Gastrocnemius medialis (tissue), 4 donors: ENCODE measurements at regions not wholly inside any gene's neighbourhood (a gene's known extent, or its start where the extent isn't known, plus 50 kb on each side); places are given as distances from the start of the nearest gene placed in this dataset.

Experiments used
- ATAC-seq, 2 donors: fragments of 150-250 bp; one replicate each; pipeline ENCODE4 v1.9.1; 2016
- DNase-seq, 2 donors: peaks; one replicate each; pipeline ENCODE4 v3.0.0-alpha.2; 2019
- H3K27ac ChIP-seq, 4 donors: fragments of 200-600 bp; sonication (generic); 1 replicate in 1 of 4; 2 replicates in 3 of 4; pipeline ENCODE4 v1.5.1; 2016 to 2018; ENCODE audit warnings: mild to moderate bottlenecking in 2 of 4, moderate library complexity in 1 of 4
- H3K27me3 ChIP-seq, 3 donors: fragments of 200-600 bp; sonication (generic) in 2 of 3; 1 replicate in 1 of 3; 2 replicates in 2 of 3; pipeline versions ENCODE4 v1.5.1 to v1.6.0; 2016 to 2019; ENCODE audit warnings: mild to moderate bottlenecking in 1 of 3, moderate library complexity in 1 of 3
- H3K36me3 ChIP-seq, 2 donors: fragments of 200-600 bp; sonication (generic) in 1 of 2; one replicate each; pipeline ENCODE4 v1.5.1; 2017 to 2018
- H3K4me1 ChIP-seq, 2 donors: fragments of 200-600 bp; sonication (generic) in 1 of 2; one replicate each; pipeline ENCODE4 v1.5.1; 2016 to 2017; ENCODE audit warnings: mild to moderate bottlenecking in 2 of 2
- H3K4me3 ChIP-seq, 4 donors: fragments of 200-600 bp; sonication (generic) in 3 of 4; 1 replicate in 1 of 4; 2 replicates in 3 of 4; pipeline ENCODE4 v1.5.1; 2016 to 2019; ENCODE audit warnings: mild to moderate bottlenecking in 2 of 4
- H3K9me3 ChIP-seq, 3 donors: fragments of 200-600 bp; sonication (generic) in 2 of 3; 1 replicate in 1 of 3; 2 replicates in 2 of 3; pipeline ENCODE4 v1.5.1; 2016 to 2019
- CTCF ChIP-seq, 5 experiments: fragments of 450-650 bp in 3 of 5; fragments of 200-600 bp in 2 of 5; sonication (generic) in 2 of 5; IDR thresholded peaks in 4 of 5; conservative IDR thresholded peaks in 1 of 5; 1 replicate in 4 of 5; 2 replicates in 1 of 5; pipeline ENCODE4 v1.5.1; 2016 to 2019; ENCODE audit warnings: antibody characterized with exemption in 5 of 5, mild to moderate bottlenecking in 3 of 5, moderate library complexity in 3 of 5
- POLR2A ChIP-seq, 2 donors: fragments of 450-650 bp; IDR thresholded peaks; one replicate each; pipeline ENCODE4 v1.6.1; 2017; ENCODE audit warnings: antibody characterized with exemption in 2 of 2, mild to moderate bottlenecking in 2 of 2, moderate library complexity in 2 of 2
- in situ Hi-C, 4 donors: fragments of 200-750 bp; cut with MboI; loops; one replicate each; pipeline versions ENCODE4 v1.15.0 to v1.8.0; 2017; ENCODE audit warnings: low sequenced_read_pairs in 4 of 4
- intact Hi-C: fragments of 100-400 bp; cut with DNase I; formaldehyde crosslinking; loops from one replicate; pipeline ENCODE4 v1.15.1; 2023; ENCODE audit warnings: low total_unique reads

- in situ Hi-C loops (no loop called here), intact Hi-C loops (no loop called here)
- H3K4me1 ChIP-seq: no peaks in the 10 kb centered on the region
- H3K9me3 ChIP-seq: no peaks in the 10 kb centered on the region
- peaks cover 0 to 3% (median 0%) of the 10 kb centered on the region in 3 donors for H3K27me3 ChIP-seq
- no peak for ATAC-seq
- DNase-seq: no peak
- H3K4me3 ChIP-seq: no peak overlapping the region
- no peak for TF ChIP-seq CTCF (IDR thresholded peaks at IDR 0.05 in 4 of 5, conservative IDR thresholded peaks at IDR 0.05 in 1 of 5)
- no peak for TF ChIP-seq POLR2A (IDR thresholded peaks at IDR 0.05)
- no peaks in the 10 kb centered on the region for H3K36me3 ChIP-seq
- H3K27ac ChIP-seq: no peak overlapping the region
Measured at GRCh38 chr18:24559526-24559925, 99.1 kb downstream of the HRH4 start.

GRCh38 chr18:24560511-24560981, 100.1 kb downstream of the HRH4 start:
- Histone ChIP-seq H3K9me3 (no peaks in the 10 kb centered on the region), H3K4me1 (no peaks in the 10 kb centered on the region), H3K27me3 (peaks cover 0 to 3% (median 0%) of the 10 kb centered on the region in 3 donors), H3K4me3 (no peak overlapping the region), H3K36me3 (no peaks in the 10 kb centered on the region), H3K27ac (no peak overlapping the region)
- intact Hi-C loops (no loop called here), in situ Hi-C loops (no loop called here)
- TF ChIP-seq POLR2A (IDR thresholded peaks at IDR 0.05) (no peak), CTCF (IDR thresholded peaks at IDR 0.05 in 4 of 5, conservative IDR thresholded peaks at IDR 0.05 in 1 of 5) (no peak)
- ATAC-seq: no peak
- no peak for DNase-seq

GRCh38 chr18:24561369-24561965, 101.0 kb downstream of the HRH4 start:
- H3K27ac ChIP-seq: no peak overlapping the region
- no peak for TF ChIP-seq CTCF (IDR thresholded peaks at IDR 0.05 in 4 of 5, conservative IDR thresholded peaks at IDR 0.05 in 1 of 5)
- no peak for TF ChIP-seq POLR2A (IDR thresholded peaks at IDR 0.05)
- H3K4me3 ChIP-seq: no peak overlapping the region
- in situ Hi-C loops: no loop called here
- no peaks in the 10 kb centered on the region for H3K4me1 ChIP-seq
- H3K9me3 ChIP-seq: no peaks in the 10 kb centered on the region
- H3K36me3 ChIP-seq: no peaks in the 10 kb centered on the region
- DNase-seq (no peak), ATAC-seq (no peak)
- intact Hi-C loops: no loop called here
- peaks cover 0 to 3% (median 0%) of the 10 kb centered on the region in 3 donors for H3K27me3 ChIP-seq

- no peaks in the 10 kb centered on the region for H3K9me3 ChIP-seq
- no peak overlapping the region for H3K4me3 ChIP-seq
- H3K4me1 ChIP-seq: no peaks in the 10 kb centered on the region
- no peaks in the 10 kb centered on the region for H3K36me3 ChIP-seq
- TF ChIP-seq CTCF (IDR thresholded peaks at IDR 0.05 in 4 of 5, conservative IDR thresholded peaks at IDR 0.05 in 1 of 5) (no peak), POLR2A (IDR thresholded peaks at IDR 0.05) (no peak)
- intact Hi-C loops: no loop called here
- in situ Hi-C loops: no loop called here
- no peak overlapping the region for H3K27ac ChIP-seq
- no peaks in the 10 kb centered on the region for H3K27me3 ChIP-seq
- DNase-seq (no peak), ATAC-seq (no peak)
Measured at GRCh38 chr18:24567199-24567598, 106.8 kb downstream of the HRH4 start.

- no peaks in the 10 kb centered on the region for H3K36me3 ChIP-seq
- H3K4me3 ChIP-seq: no peak overlapping the region
- DNase-seq (no peak), ATAC-seq (peak; percentile 33 to 46)
- intact Hi-C loops: no loop called here
- TF ChIP-seq POLR2A (IDR thresholded peaks at IDR 0.05): no peak
- no peak for TF ChIP-seq CTCF (IDR thresholded peaks at IDR 0.05 in 4 of 5, conservative IDR thresholded peaks at IDR 0.05 in 1 of 5)
- H3K9me3 ChIP-seq: no peaks in the 10 kb centered on the region
- in situ Hi-C loops: no loop called here
- no peak overlapping the region for H3K27ac ChIP-seq
- no peaks in the 10 kb centered on the region for H3K4me1 ChIP-seq
- H3K27me3 ChIP-seq: no peaks in the 10 kb centered on the region
Measured at GRCh38 chr18:24570716-24571115, 110.3 kb downstream of the HRH4 start.
